Lower leg skin (tissue), 4 donors: ENCODE measurements at regions not wholly inside any gene's neighbourhood (a gene's known extent, or its start where the extent isn't known, plus 50 kb on each side); places are given as distances from the start of the nearest gene placed in this dataset.

ENCODE experiments used
- DNase-seq, 2 donors: peaks; one replicate each; pipeline ENCODE4 v3.0.0-alpha.2; 2019; ENCODE audit warnings: low spot score in 2 of 2
- H3K4me3 ChIP-seq: fragments of 200-600 bp; sonication (generic); 2 replicates; pipeline ENCODE4 v1.5.1; 2017; ENCODE audit warnings: mild to moderate bottlenecking, low read depth; ENCODE audit not compliant: poor library complexity, severe bottlenecking
- POLR2A ChIP-seq, 2 donors: fragments of 450-650 bp; IDR thresholded peaks; one replicate each; pipeline ENCODE4 v1.6.1; 2016 to 2017; ENCODE audit warnings: antibody characterized with exemption in 2 of 2, mild to moderate bottlenecking in 1 of 2, moderate library complexity in 1 of 2
- WGBS, 2 donors: methylation state at CpG; one replicate each; pipeline ENCODE4 v1.1.5; 2018; 5-methylcytosine and 5-hydroxymethylcytosine counted together
- intact Hi-C: fragments of 100-400 bp; cut with DNase I; formaldehyde crosslinking; loops from one replicate; pipeline ENCODE4 v1.15.0; 2023; ENCODE audit warnings: low total_unique reads
- TF ChIP-seq, protein P1 (sequence below), 3 donors: fragments of 450-650 bp; IDR thresholded peaks; one replicate each; pipeline ENCODE4 v1.5.1; 2016; ENCODE audit warnings: antibody characterized with exemption in 3 of 3, mild to moderate bottlenecking in 3 of 3, moderate library complexity in 2 of 3

DNA sequence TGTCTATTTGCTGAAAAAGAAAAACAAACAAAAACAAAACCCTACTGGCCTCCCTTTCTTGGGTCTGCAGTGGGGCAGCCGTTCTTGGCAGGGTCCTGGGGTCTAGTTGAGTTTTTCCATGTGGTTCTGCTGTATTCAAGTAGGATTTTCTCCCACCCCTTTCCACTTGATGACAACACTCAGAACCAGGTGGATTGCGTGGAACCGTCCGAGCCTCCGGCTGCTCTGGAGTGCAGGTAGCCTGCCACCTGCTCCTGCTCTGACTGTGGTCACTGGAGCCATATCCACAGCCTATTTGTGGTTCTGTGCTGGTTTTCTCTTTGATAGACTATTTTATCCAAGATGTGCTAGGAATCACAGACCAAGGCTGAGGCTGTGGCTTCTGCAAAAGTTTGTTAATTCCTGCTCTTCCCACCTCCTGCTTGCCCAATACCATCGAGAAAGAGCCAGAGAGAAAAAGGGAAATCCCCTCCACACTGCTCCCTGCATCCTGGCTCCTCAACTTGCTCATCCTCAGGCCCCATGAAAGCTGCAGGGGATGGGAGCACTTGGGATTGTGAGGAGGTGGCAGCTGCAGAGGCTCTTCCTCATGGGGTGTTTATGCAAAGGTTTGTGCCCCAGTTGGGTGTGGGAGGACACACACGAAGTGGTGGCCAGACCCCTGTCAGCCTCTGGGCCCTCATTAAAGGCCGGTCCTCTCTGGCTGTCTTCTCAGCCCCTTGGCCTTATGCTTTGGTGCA is 377.8 kb upstream of the TNRC6C start:
- TF ChIP-seq, protein P1, sequence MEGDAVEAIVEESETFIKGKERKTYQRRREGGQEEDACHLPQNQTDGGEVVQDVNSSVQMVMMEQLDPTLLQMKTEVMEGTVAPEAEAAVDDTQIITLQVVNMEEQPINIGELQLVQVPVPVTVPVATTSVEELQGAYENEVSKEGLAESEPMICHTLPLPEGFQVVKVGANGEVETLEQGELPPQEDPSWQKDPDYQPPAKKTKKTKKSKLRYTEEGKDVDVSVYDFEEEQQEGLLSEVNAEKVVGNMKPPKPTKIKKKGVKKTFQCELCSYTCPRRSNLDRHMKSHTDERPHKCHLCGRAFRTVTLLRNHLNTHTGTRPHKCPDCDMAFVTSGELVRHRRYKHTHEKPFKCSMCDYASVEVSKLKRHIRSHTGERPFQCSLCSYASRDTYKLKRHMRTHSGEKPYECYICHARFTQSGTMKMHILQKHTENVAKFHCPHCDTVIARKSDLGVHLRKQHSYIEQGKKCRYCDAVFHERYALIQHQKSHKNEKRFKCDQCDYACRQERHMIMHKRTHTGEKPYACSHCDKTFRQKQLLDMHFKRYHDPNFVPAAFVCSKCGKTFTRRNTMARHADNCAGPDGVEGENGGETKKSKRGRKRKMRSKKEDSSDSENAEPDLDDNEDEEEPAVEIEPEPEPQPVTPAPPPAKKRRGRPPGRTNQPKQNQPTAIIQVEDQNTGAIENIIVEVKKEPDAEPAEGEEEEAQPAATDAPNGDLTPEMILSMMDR (IDR thresholded peaks at IDR 0.05) = no peak
- TF ChIP-seq POLR2A (IDR thresholded peaks at IDR 0.05) = no peak
- WGBS, 2 donors = 72 to 76% methylated on average over 8 of the region's 8 CpGs
- H3K4me3 ChIP-seq = no peak overlapping the region
- DNase-seq = peak in 1 of 2 donors; percentile 31
- intact Hi-C loops = loop anchor here (5.0 kb wide), 1 partner anchor 493 kb away; no protein-coding TSS in a partner anchor

- TF ChIP-seq, protein P1 (IDR thresholded peaks at IDR 0.05) = no peak
- no peak overlapping the region for H3K4me3 ChIP-seq
- intact Hi-C loops = loop anchor here (5.0 kb wide), 1 partner anchor 494 kb away; no protein-coding TSS in a partner anchor
- DNase-seq = peak in 1 of 2 donors; percentile 45
- WGBS, 2 donors = 30 to 33% methylated on average over 2 of the region's 2 CpGs
Observed at GRCh38 chr17:77581480-77581879, 377.0 kb upstream of the TNRC6C start.

GRCh38 chr17:77585142-77585860 is 373.2 kb upstream of the TNRC6C start:
- H3K4me3 ChIP-seq = no peak overlapping the region
- intact Hi-C loops = no loop called here
- TF ChIP-seq, protein P1 (IDR thresholded peaks at IDR 0.05) = no peak
- no peak for TF ChIP-seq POLR2A (IDR thresholded peaks at IDR 0.05)
- WGBS, 2 donors = 76 to 79% methylated on average over 9 of the region's 9 CpGs
- DNase-seq = peak in 1 of 2 donors; percentile 12

DNA sequence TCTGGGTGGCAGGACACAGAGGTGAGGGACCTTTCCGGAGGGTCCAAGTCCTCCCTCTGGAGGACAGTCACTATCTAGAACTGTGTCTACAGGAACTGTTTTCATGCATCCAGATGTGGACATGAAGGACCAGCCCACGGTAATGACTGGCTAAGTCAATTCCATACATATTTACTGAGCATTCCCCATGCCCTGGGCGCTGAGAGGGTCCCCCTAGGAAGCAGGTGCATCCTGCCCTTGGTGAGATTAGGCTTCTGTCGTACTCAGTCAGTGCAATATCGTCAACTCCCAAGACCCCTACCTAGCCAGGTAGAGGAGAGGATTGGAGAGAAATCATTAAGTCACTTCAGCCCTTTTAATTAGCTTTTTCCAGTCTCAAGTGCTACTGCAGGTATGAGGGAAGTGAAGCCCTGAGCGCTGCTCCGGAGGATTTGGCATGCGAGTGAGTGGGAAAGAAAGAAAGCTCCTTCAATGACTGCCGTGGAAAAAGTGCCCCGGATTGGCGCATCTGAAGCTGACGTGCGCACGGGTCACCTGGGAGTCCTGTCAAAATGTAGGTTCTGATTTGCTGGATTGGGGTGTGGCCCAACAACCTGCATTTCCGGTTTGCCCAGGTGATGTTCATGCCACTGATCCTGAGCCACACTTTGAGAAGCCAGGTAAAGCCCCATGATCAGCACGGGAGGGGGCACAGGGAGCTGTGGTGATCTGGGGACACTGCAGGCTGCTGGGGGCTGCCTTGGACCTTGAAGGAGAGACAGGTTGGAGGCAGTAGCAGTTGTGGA is 367.4 kb upstream of the TNRC6C start:
- 51 to 70% methylated on average over 16 of the region's 16 CpGs for WGBS, 2 donors
- intact Hi-C loops = no loop called here

More for the DNA sequence above, 367.4 kb upstream of the TNRC6C start:
- H3K4me3 ChIP-seq = no peak overlapping the region
- TF ChIP-seq, protein P1 (IDR thresholded peaks at IDR 0.05) = no peak
- TF ChIP-seq POLR2A (IDR thresholded peaks at IDR 0.05) = no peak
- DNase-seq = peak in 1 of 2 donors; percentile 65
